B cell (primary cell): ENCODE measurements at regions not wholly inside any gene's neighbourhood (a gene's known extent, or its start where the extent isn't known, plus 50 kb on each side); places are given as distances from the start of the nearest gene placed in this dataset.

ENCODE experiments used
- ATAC-seq: fragments of 200-7000 bp; cut with Tn5 transposase; one replicate; pipeline ENCODE4 v1.10.0; 2021; ENCODE audit warnings: low read depth, mild to moderate bottlenecking, moderate number of reproducible peaks, moderate library complexity
- CTCF ChIA-PET: fragments of 350-600 bp; sonication (Branson Sonifier 250); formaldehyde crosslinking; loops from one replicate; lab custom pipeline; 2021; ENCODE audit warnings: antibody characterized with exemption, inconsistent platforms; lab: Charles Lee
- POLR2A ChIA-PET: fragments of 350-600 bp; sonication (Branson Sonifier 250); formaldehyde crosslinking; loops from one replicate; lab custom pipeline; 2021; ENCODE audit warnings: antibody characterized with exemption; lab: Charles Lee
- DNase-seq: peaks from one replicate; pipeline ENCODE4 v3.0.0; 2013
- H2AFZ ChIP-seq: 2 replicates; pipeline ENCODE4 v1.6.1; 2012; ENCODE audit warnings: mild to moderate bottlenecking, low read depth, low read length; ENCODE audit not compliant: insufficient read depth, poor library complexity, severe bottlenecking
- H3K27ac ChIP-seq, 2 donors: 1 replicate in 1 of 2; 2 replicates in 1 of 2; pipeline ENCODE4 v1.5.1; 2012 to 2013; ENCODE audit warnings: low read length in 2 of 2, mild to moderate bottlenecking in 2 of 2, moderate library complexity in 1 of 2
- H3K27me3 ChIP-seq, 4 experiments: fragments of 200-600 bp in 1 of 4; sonication (generic) in 1 of 4; replicated peaks in 1 of 4; 1 replicate in 2 of 4; 2 replicates in 2 of 4; pipeline versions ENCODE4 v1.6.1 to v1.7.0; 2013 to 2016; ENCODE audit warnings: low read length in 3 of 4, mild to moderate bottlenecking in 2 of 4, mixed read lengths in 1 of 4, moderate library complexity in 1 of 4; ENCODE audit not compliant: insufficient read depth in 4 of 4, control insufficient read depth in 3 of 4; ENCODE audit errors: control extremely low read depth in 1 of 4
- H3K36me3 ChIP-seq, 2 experiments: replicated peaks in 1 of 2; 1 replicate in 1 of 2; 2 replicates in 1 of 2; pipeline versions ENCODE4 v1.6.1 to v1.7.1; 2013; ENCODE audit warnings: low read length in 1 of 2; ENCODE audit not compliant: insufficient read depth in 2 of 2, control insufficient read depth in 1 of 2; ENCODE audit errors: control extremely low read depth in 1 of 2, extremely low read depth in 1 of 2
- H3K4me1 ChIP-seq, 2 donors: fragments of 200-600 bp in 1 of 2; sonication (generic) in 1 of 2; 1 replicate in 1 of 2; 2 replicates in 1 of 2; pipeline versions ENCODE4 v1.5.1 to v1.6.1; 2013 to 2017; ENCODE audit warnings: low read length in 2 of 2; ENCODE audit not compliant: control insufficient read depth in 2 of 2, insufficient read depth in 2 of 2
- H3K4me2 ChIP-seq: replicated peaks from 2 replicates; pipeline ENCODE3; 2012; ENCODE audit warnings: mild to moderate bottlenecking, low read depth, low read length; ENCODE audit not compliant: poor library complexity, severe bottlenecking
- H3K4me3 ChIP-seq, 5 experiments: fragments of 200-600 bp in 1 of 5; sonication (generic) in 1 of 5; 1 replicate in 3 of 5; 2 replicates in 2 of 5; pipeline versions ENCODE4 v1.5.1 to v1.7.0; 2011 to 2016; ENCODE audit warnings: low read length in 4 of 5, mild to moderate bottlenecking in 4 of 5, low read depth in 2 of 5, control low read depth in 1 of 5, moderate library complexity in 1 of 5; ENCODE audit not compliant: insufficient read depth in 1 of 5; ENCODE audit errors: control extremely low read depth in 1 of 5, extremely low read depth in 1 of 5
- H3K79me2 ChIP-seq: fragments of 200-600 bp; sonication (generic); one replicate; pipeline ENCODE4 v1.6.0; 2016; ENCODE audit warnings: low read length; ENCODE audit not compliant: control insufficient read depth, insufficient read depth
- H3K9ac ChIP-seq: fragments of 200-600 bp; sonication (generic); 2 replicates; pipeline ENCODE4 v1.6.1; 2017; ENCODE audit warnings: mild to moderate bottlenecking, low read length, moderate library complexity
- H3K9me3 ChIP-seq, 3 donors: one replicate each; pipeline versions ENCODE4 v1.6.1 to v1.7.1; 2013; ENCODE audit warnings: low read length in 2 of 3; ENCODE audit not compliant: control insufficient read depth in 2 of 3, insufficient read depth in 1 of 3; ENCODE audit errors: control extremely low read depth in 1 of 3
- H4K20me1 ChIP-seq: 2 replicates; pipeline ENCODE4 v1.6.0; 2012; ENCODE audit warnings: mild to moderate bottlenecking, low read length; ENCODE audit not compliant: insufficient read depth, control insufficient read depth, poor library complexity, severe bottlenecking
- H3K27ac Mint-ChIP-seq: one replicate; pipeline ENCODE4 v1.8.0; 2021; ENCODE audit warnings: mixed read lengths
- H3K27me3 Mint-ChIP-seq: one replicate; pipeline ENCODE4 v1.8.0; 2021; ENCODE audit warnings: mixed read lengths
- H3K4me1 Mint-ChIP-seq: one replicate; pipeline ENCODE4 v1.8.0; 2021; ENCODE audit warnings: mixed read lengths
- H3K4me3 Mint-ChIP-seq: one replicate; pipeline ENCODE4 v1.8.0; 2021; ENCODE audit warnings: mixed read lengths
- H3K9me3 Mint-ChIP-seq: one replicate; pipeline ENCODE4 v1.8.0; 2022; ENCODE audit warnings: mixed read lengths; ENCODE audit not compliant: insufficient read depth
- CTCF ChIP-seq: fragments of 200-600 bp; IDR thresholded peaks from one replicate; pipeline ENCODE4 v1.8.0; 2022; ENCODE audit warnings: antibody characterized with exemption, mild to moderate bottlenecking
- EZH2 ChIP-seq: IDR thresholded peaks from 2 replicates; pipeline ENCODE4 v1.6.1; 2012; ENCODE audit warnings: borderline replicate concordance, low read depth, mild to moderate bottlenecking, moderate library complexity, low read length; ENCODE audit not compliant: insufficient read depth, poor library complexity, severe bottlenecking
- WGBS: methylation state at CpG from one replicate; pipeline ENCODE4 v1.1.5; 2013; ENCODE audit warnings: missing lambda C conversion rate; ENCODE audit not compliant: insufficient coverage; 5-methylcytosine and 5-hydroxymethylcytosine counted together
- intact Hi-C: fragments of 100-400 bp; cut with micrococcal nuclease; formaldehyde crosslinking; loops from one replicate; pipeline ENCODE4 v1.10.0; 2022

- no peak overlapping the region for H3K4me3 Mint-ChIP-seq
- peaks cover 0 to 3% (median 0%) of the 10 kb centered on the region in 3 donors for H3K9me3 ChIP-seq
- POLR2A ChIA-PET: no interaction called here
Measured at GRCh38 chr11:15824060-15824459, 532.3 kb downstream of the SOX6 start.

GRCh38 chr11:15825976-15826650 lies 530.2 kb downstream of the SOX6 start:
- no peak for TF ChIP-seq EZH2
- no peak for TF ChIP-seq CTCF
- DNase-seq (no peak), ATAC-seq (no peak)
- Histone ChIP-seq H3K4me3 (no peak overlapping the region), H3K27ac (no peak overlapping the region), H3K27me3 (no peaks in the 10 kb centered on the region), H4K20me1 (no peaks in the 10 kb centered on the region), H3K4me2 (no peak overlapping the region), H3K36me3 (no peaks in the 10 kb centered on the region), H3K79me2 (no peaks in the 10 kb centered on the region), H3K4me1 (no peaks in the 10 kb centered on the region), H3K9ac (no peak overlapping the region), H3K9me3 (no peaks in the 10 kb centered on the region), H2AFZ (no peak overlapping the region)
- no peak overlapping the region for H3K4me3 Mint-ChIP-seq
- H3K9me3 Mint-ChIP-seq: no peaks in the 10 kb centered on the region
- H3K27ac Mint-ChIP-seq: no peak overlapping the region
- intact Hi-C loops: no loop called here
- 69% methylated on average over 5 of the region's 7 CpGs for WGBS
- CTCF ChIA-PET: no interaction called here
- H3K4me1 Mint-ChIP-seq: no peaks in the 10 kb centered on the region
- no peaks in the 10 kb centered on the region for H3K27me3 Mint-ChIP-seq
- POLR2A ChIA-PET: no interaction called here

More at GRCh38 chr11:15824060-15824459, 532.3 kb downstream of the SOX6 start:
- Mint-ChIP-seq H3K27me3 (peaks cover 3% of the 10 kb centered on the region), H3K9me3 (no peaks in the 10 kb centered on the region), H3K4me1 (no peaks in the 10 kb centered on the region), H3K27ac (no peak overlapping the region)
- ATAC-seq (no peak), DNase-seq (no peak)
- Histone ChIP-seq H4K20me1 (no peaks in the 10 kb centered on the region), H3K4me1 (no peaks in the 10 kb centered on the region), H3K27me3 (no peaks in the 10 kb centered on the region), H3K4me3 (no peak overlapping the region), H3K4me2 (no peak overlapping the region), H3K36me3 (no peaks in the 10 kb centered on the region), H3K27ac (no peak overlapping the region), H3K79me2 (no peaks in the 10 kb centered on the region), H2AFZ (no peak overlapping the region), H3K9ac (no peak overlapping the region)
- TF ChIP-seq CTCF (no peak), EZH2 (no peak)
- intact Hi-C loops: no loop called here
- WGBS: 86% methylated on average over 1 of the region's 1 CpG
- CTCF ChIA-PET: no interaction called here
